ENCODE measurements at regions not wholly inside any gene's neighbourhood (a gene's known extent, or its start where the extent isn't known, plus 50 kb on each side); places are given as distances from the start of the nearest gene placed in this dataset.
"Not testable (repeated sequence)": the region's sequence is repeated elsewhere in the genome, so short reads cannot be mapped to it uniquely, and the experiment has no call there.

- H3K4me3 ChIP-seq (replicated peaks; ENCODE audit: low read depth, low read length) = no peak overlapping the region
- DNase-seq (ENCODE audit: extremely low read depth, low read depth) = no peak
- TF ChIP-seq CTCF (IDR thresholded peaks at IDR 0.05; ENCODE audit: low read depth, low read length, missing control alignments) = no peak
Observed at GRCh38 chr13:50544211-50544610, 299.3 kb downstream of the DLEU7 start.

- not testable (repeated sequence) for DNase-seq (ENCODE audit: extremely low read depth, low read depth); H3K4me3 ChIP-seq (replicated peaks; ENCODE audit: low read depth, low read length)
Observed at GRCh38 chr13:50547175-50547574, 296.3 kb downstream of the DLEU7 start.

- no peak for DNase-seq (ENCODE audit: extremely low read depth, low read depth)
- H3K4me3 ChIP-seq (replicated peaks; ENCODE audit: low read depth, low read length) = no peak overlapping the region
- no peak for TF ChIP-seq CTCF (IDR thresholded peaks at IDR 0.05; ENCODE audit: low read depth, low read length, missing control alignments)
Observed at GRCh38 chr13:50548586-50548985, 294.9 kb downstream of the DLEU7 start.

GRCh38 chr13:50549221-50549942 lies 294.1 kb downstream of the DLEU7 start:
- DNase-seq (ENCODE audit: extremely low read depth, low read depth) = no peak
- no peak for TF ChIP-seq CTCF (IDR thresholded peaks at IDR 0.05; ENCODE audit: low read depth, low read length, missing control alignments)
- H3K4me3 ChIP-seq (replicated peaks; ENCODE audit: low read depth, low read length) = no peak overlapping the region

GRCh38 chr13:50550151-50550550 lies 293.3 kb downstream of the DLEU7 start:
- H3K4me3 ChIP-seq (replicated peaks; ENCODE audit: low read depth, low read length) = no peak overlapping the region
- no peak for DNase-seq (ENCODE audit: extremely low read depth, low read depth)
- TF ChIP-seq CTCF (IDR thresholded peaks at IDR 0.05; ENCODE audit: low read depth, low read length, missing control alignments) = no peak

GRCh38 chr13:50552424-50552966 lies 291.0 kb downstream of the DLEU7 start:
- no peak overlapping the region for H3K4me3 ChIP-seq (replicated peaks; ENCODE audit: low read depth, low read length)
- no peak for DNase-seq (ENCODE audit: extremely low read depth, low read depth)
- no peak for TF ChIP-seq CTCF (IDR thresholded peaks at IDR 0.05; ENCODE audit: low read depth, low read length, missing control alignments)

- no peak for TF ChIP-seq CTCF (IDR thresholded peaks at IDR 0.05; ENCODE audit: low read depth, low read length, missing control alignments)
- no peak overlapping the region for H3K4me3 ChIP-seq (replicated peaks; ENCODE audit: low read depth, low read length)
- no peak for DNase-seq (ENCODE audit: extremely low read depth, low read depth)
Observed at GRCh38 chr13:50561739-50562138, 281.8 kb downstream of the DLEU7 start.
